ENCODE measurements at regions not wholly inside any gene's neighbourhood (a gene's known extent, or its start where the extent isn't known, plus 50 kb on each side); places are given as distances from the start of the nearest gene placed in this dataset.

- no peak overlapping the region for H3K27ac ChIP-seq (ENCODE audit: insufficient read depth, low read length, poor library complexity, severe bottlenecking)
- H3K27me3 ChIP-seq (ENCODE audit: control insufficient read depth, insufficient read depth, low read length) = no peaks in the 10 kb centered on the region
- no peak overlapping the region for H3K4me3 Mint-ChIP-seq
- no peak for DNase-seq
- H3K4me1 Mint-ChIP-seq = no peaks in the 10 kb centered on the region
- peaks cover 0 to 1% (median 0%) of the 10 kb centered on the region in 7 donors for H3K9me3 Mint-ChIP-seq
- peaks cover 4% of the 10 kb centered on the region for H3K27me3 Mint-ChIP-seq
- no peaks in the 10 kb centered on the region for H3K9me3 ChIP-seq (ENCODE audit: control insufficient read depth in 2 of 2, low read length in 2 of 2)
- no peaks in the 10 kb centered on the region for H3K36me3 ChIP-seq (ENCODE audit: control insufficient read depth, insufficient read depth, low read length)
- H3K36me3 Mint-ChIP-seq = no peaks in the 10 kb centered on the region
- no peak for ATAC-seq (ENCODE audit: low read depth in 2 of 2)
- H3K4me3 ChIP-seq (ENCODE audit: low read depth, low read length) = no peak overlapping the region
- no peak overlapping the region for H3K27ac Mint-ChIP-seq
- no peaks in the 10 kb centered on the region for H3K4me1 ChIP-seq (ENCODE audit: control insufficient read depth, insufficient read depth, low read length, poor library complexity, severe bottlenecking)
Measured at GRCh38 chr1:87495870-87496269, 167.2 kb downstream of the LMO4 start.

GRCh38 chr1:87497380-87498203 lies 168.9 kb downstream of the LMO4 start:
- Histone ChIP-seq H3K4me3 (ENCODE audit: low read depth, low read length) (no peak overlapping the region), H3K27ac (ENCODE audit: insufficient read depth, low read length, poor library complexity, severe bottlenecking) (no peak overlapping the region), H3K27me3 (ENCODE audit: control insufficient read depth, insufficient read depth, low read length) (no peaks in the 10 kb centered on the region), H3K36me3 (ENCODE audit: control insufficient read depth, insufficient read depth, low read length) (no peaks in the 10 kb centered on the region), H3K4me1 (ENCODE audit: control insufficient read depth, insufficient read depth, low read length, poor library complexity, severe bottlenecking) (no peaks in the 10 kb centered on the region), H3K9me3 (ENCODE audit: control insufficient read depth in 2 of 2, low read length in 2 of 2) (no peaks in the 10 kb centered on the region)
- ATAC-seq (ENCODE audit: low read depth in 2 of 2) (no peak), DNase-seq (no peak)
- no peak overlapping the region for H3K4me3 Mint-ChIP-seq
- H3K4me1 Mint-ChIP-seq = no peaks in the 10 kb centered on the region
- no peaks in the 10 kb centered on the region for H3K36me3 Mint-ChIP-seq
- H3K9me3 Mint-ChIP-seq = peaks cover 0 to 1% (median 0%) of the 10 kb centered on the region in 7 donors
- no peak overlapping the region for H3K27ac Mint-ChIP-seq
- peaks cover 4% of the 10 kb centered on the region for H3K27me3 Mint-ChIP-seq

GRCh38 chr1:87501738-87502137 lies 173.1 kb downstream of the LMO4 start:
- no peaks in the 10 kb centered on the region for H3K36me3 Mint-ChIP-seq
- H3K4me1 Mint-ChIP-seq = no peaks in the 10 kb centered on the region
- no peaks in the 10 kb centered on the region for H3K27me3 ChIP-seq (ENCODE audit: control insufficient read depth, insufficient read depth, low read length)
- no peak overlapping the region for H3K27ac Mint-ChIP-seq
- no peak overlapping the region for H3K4me3 ChIP-seq (ENCODE audit: low read depth, low read length)
- H3K4me3 Mint-ChIP-seq = no peak overlapping the region
- no peaks in the 10 kb centered on the region for H3K4me1 ChIP-seq (ENCODE audit: control insufficient read depth, insufficient read depth, low read length, poor library complexity, severe bottlenecking)
- H3K9me3 Mint-ChIP-seq = peaks cover 0 to 3% (median 0%) of the 10 kb centered on the region in 7 donors
- DNase-seq (no peak), ATAC-seq (ENCODE audit: low read depth in 2 of 2) (no peak)
- H3K27me3 Mint-ChIP-seq = peaks cover 4% of the 10 kb centered on the region
- H3K36me3 ChIP-seq (ENCODE audit: control insufficient read depth, insufficient read depth, low read length) = no peaks in the 10 kb centered on the region
- no peak overlapping the region for H3K27ac ChIP-seq (ENCODE audit: insufficient read depth, low read length, poor library complexity, severe bottlenecking)
- no peaks in the 10 kb centered on the region for H3K9me3 ChIP-seq (ENCODE audit: control insufficient read depth in 2 of 2, low read length in 2 of 2)

GRCh38 chr1:87505391-87505983 lies 176.8 kb downstream of the LMO4 start:
- no peaks in the 10 kb centered on the region for H3K36me3 ChIP-seq (ENCODE audit: control insufficient read depth, insufficient read depth, low read length)
- no peaks in the 10 kb centered on the region for H3K9me3 ChIP-seq (ENCODE audit: control insufficient read depth in 2 of 2, low read length in 2 of 2)
- no peaks in the 10 kb centered on the region for H3K27me3 ChIP-seq (ENCODE audit: control insufficient read depth, insufficient read depth, low read length)
- Mint-ChIP-seq H3K27ac (no peak overlapping the region), H3K27me3 (no peaks in the 10 kb centered on the region), H3K36me3 (no peaks in the 10 kb centered on the region), H3K9me3 (peaks cover 0 to 3% (median 0%) of the 10 kb centered on the region in 7 donors), H3K4me1 (no peaks in the 10 kb centered on the region), H3K4me3 (no peak overlapping the region)
- ATAC-seq (ENCODE audit: low read depth in 2 of 2) (no peak), DNase-seq (no peak)
- H3K4me1 ChIP-seq (ENCODE audit: control insufficient read depth, insufficient read depth, low read length, poor library complexity, severe bottlenecking) = no peaks in the 10 kb centered on the region
- no peak overlapping the region for H3K27ac ChIP-seq (ENCODE audit: insufficient read depth, low read length, poor library complexity, severe bottlenecking)
- no peak overlapping the region for H3K4me3 ChIP-seq (ENCODE audit: low read depth, low read length)

- Histone ChIP-seq H3K4me1 (ENCODE audit: control insufficient read depth, insufficient read depth, low read length, poor library complexity, severe bottlenecking) (no peaks in the 10 kb centered on the region), H3K9me3 (ENCODE audit: control insufficient read depth in 2 of 2, low read length in 2 of 2) (no peaks in the 10 kb centered on the region), H3K4me3 (ENCODE audit: low read depth, low read length) (no peak overlapping the region), H3K27me3 (ENCODE audit: control insufficient read depth, insufficient read depth, low read length) (no peaks in the 10 kb centered on the region), H3K36me3 (ENCODE audit: control insufficient read depth, insufficient read depth, low read length) (no peaks in the 10 kb centered on the region), H3K27ac (ENCODE audit: insufficient read depth, low read length, poor library complexity, severe bottlenecking) (no peak overlapping the region)
- ATAC-seq (ENCODE audit: low read depth in 2 of 2) (no peak), DNase-seq (no peak)
- Mint-ChIP-seq H3K36me3 (no peaks in the 10 kb centered on the region), H3K9me3 (peaks cover 0 to 2% (median 0%) of the 10 kb centered on the region in 7 donors), H3K4me3 (no peak overlapping the region), H3K27me3 (no peaks in the 10 kb centered on the region), H3K27ac (no peak overlapping the region), H3K4me1 (no peaks in the 10 kb centered on the region)
Measured at GRCh38 chr1:87506147-87506546, 177.5 kb downstream of the LMO4 start.

- peaks cover 0 to 2% (median 0%) of the 10 kb centered on the region in 7 donors for H3K9me3 Mint-ChIP-seq
Measured at GRCh38 chr1:87508247-87508787, 179.6 kb downstream of the LMO4 start.

GRCh38 chr1:87510540-87510939 lies 181.9 kb downstream of the LMO4 start:
- no peaks in the 10 kb centered on the region for H3K27me3 Mint-ChIP-seq
- H3K27ac Mint-ChIP-seq = no peak overlapping the region
- peaks cover 0 to 4% (median 0%) of the 10 kb centered on the region in 7 donors for H3K9me3 Mint-ChIP-seq
- Histone ChIP-seq H3K27ac (ENCODE audit: insufficient read depth, low read length, poor library complexity, severe bottlenecking) (no peak overlapping the region), H3K4me3 (ENCODE audit: low read depth, low read length) (no peak overlapping the region), H3K27me3 (ENCODE audit: control insufficient read depth, insufficient read depth, low read length) (no peaks in the 10 kb centered on the region), H3K4me1 (ENCODE audit: control insufficient read depth, insufficient read depth, low read length, poor library complexity, severe bottlenecking) (no peaks in the 10 kb centered on the region), H3K36me3 (ENCODE audit: control insufficient read depth, insufficient read depth, low read length) (no peaks in the 10 kb centered on the region), H3K9me3 (ENCODE audit: control insufficient read depth in 2 of 2, low read length in 2 of 2) (no peaks in the 10 kb centered on the region)
- ATAC-seq (ENCODE audit: low read depth in 2 of 2) (no peak), DNase-seq (no peak)
- H3K4me3 Mint-ChIP-seq = no peak overlapping the region
- H3K4me1 Mint-ChIP-seq = no peaks in the 10 kb centered on the region
- H3K36me3 Mint-ChIP-seq = no peaks in the 10 kb centered on the region

More at GRCh38 chr1:87508247-87508787, 179.6 kb downstream of the LMO4 start:
- Histone ChIP-seq H3K9me3 (ENCODE audit: control insufficient read depth in 2 of 2, low read length in 2 of 2) (no peaks in the 10 kb centered on the region), H3K27me3 (ENCODE audit: control insufficient read depth, insufficient read depth, low read length) (no peaks in the 10 kb centered on the region), H3K27ac (ENCODE audit: insufficient read depth, low read length, poor library complexity, severe bottlenecking) (no peak overlapping the region), H3K4me1 (ENCODE audit: control insufficient read depth, insufficient read depth, low read length, poor library complexity, severe bottlenecking) (no peaks in the 10 kb centered on the region), H3K4me3 (ENCODE audit: low read depth, low read length) (no peak overlapping the region), H3K36me3 (ENCODE audit: control insufficient read depth, insufficient read depth, low read length) (no peaks in the 10 kb centered on the region)
- ATAC-seq (ENCODE audit: low read depth in 2 of 2) (no peak), DNase-seq (no peak)
- H3K27me3 Mint-ChIP-seq = no peaks in the 10 kb centered on the region
- H3K36me3 Mint-ChIP-seq = no peaks in the 10 kb centered on the region
- H3K4me3 Mint-ChIP-seq = no peak overlapping the region
- no peak overlapping the region for H3K27ac Mint-ChIP-seq
- no peaks in the 10 kb centered on the region for H3K4me1 Mint-ChIP-seq

Measured in CD4-positive, CD25-positive, alpha-beta regulatory T cell (primary cell).